Stimulated activated naive CD8-positive, alpha-beta T cell treated with anti-CD3 and anti-CD28 coated beads, Interleukin-15, amount 100 ng/mL, for 72 hours (primary cell): ENCODE measurements at regions not wholly inside any gene's neighbourhood (a gene's known extent, or its start where the extent isn't known, plus 50 kb on each side); places are given as distances from the start of the nearest gene placed in this dataset.
"Not testable (repeated sequence)": the region's sequence is repeated elsewhere in the genome, so short reads cannot be mapped to it uniquely, and the experiment has no call there.

ENCODE experiments used
- ATAC-seq: fragments of 150-1000 bp; cut with Tn5 transposase; 2 replicates; pipeline ENCODE4 v1.10.0; 2021; ENCODE audit warnings: mild to moderate bottlenecking, moderate library complexity
- DNase-seq, 2 donors: peaks; one replicate each; pipeline ENCODE4 v3.0.0; 2021 to 2022
- H3K27ac Mint-ChIP-seq, 2 donors: one replicate each; pipeline ENCODE4 v1.8.0; 2022; ENCODE audit warnings: mild to moderate bottlenecking in 2 of 2, mixed read lengths in 2 of 2, moderate library complexity in 2 of 2
- H3K27me3 Mint-ChIP-seq: one replicate; pipeline ENCODE4 v1.8.0; 2022; ENCODE audit warnings: mixed read lengths
- H3K4me1 Mint-ChIP-seq: one replicate; pipeline ENCODE4 v1.8.0; 2022; ENCODE audit warnings: mild to moderate bottlenecking, mixed read lengths
- H3K4me3 Mint-ChIP-seq, 2 donors: one replicate each; pipeline ENCODE4 v1.8.0; 2022; ENCODE audit warnings: mild to moderate bottlenecking in 2 of 2, mixed read lengths in 2 of 2, moderate library complexity in 1 of 2
- H3K9me3 Mint-ChIP-seq, 2 donors: one replicate each; pipeline ENCODE4 v1.8.0; 2022; ENCODE audit warnings: mixed read lengths in 2 of 2

GRCh38 chr12:16789204-16789790, 183.3 kb upstream of the LMO3 start:
- Mint-ChIP-seq H3K27ac (no peak overlapping the region), H3K9me3 (peaks cover 13 to 16% of the 10 kb centered on the region in 2 donors), H3K4me1 (no peaks in the 10 kb centered on the region), H3K27me3 (no peaks in the 10 kb centered on the region), H3K4me3 (no peak overlapping the region)
- DNase-seq (no peak), ATAC-seq (no peak)

GRCh38 chr12:16788506-16789203, 182.7 kb upstream of the LMO3 start:
- ATAC-seq (no peak), DNase-seq (no peak)
- H3K27ac Mint-ChIP-seq = no peak overlapping the region

GRCh38 chr12:16785953-16786352, 180.0 kb upstream of the LMO3 start:
- Mint-ChIP-seq H3K9me3 (no peaks in the 10 kb centered on the region), H3K27me3 (no peaks in the 10 kb centered on the region), H3K4me3 (no peak overlapping the region), H3K4me1 (no peaks in the 10 kb centered on the region), H3K27ac (no peak overlapping the region)
- DNase-seq (no peak), ATAC-seq (no peak)

More at GRCh38 chr12:16788506-16789203, 182.7 kb upstream of the LMO3 start:
- Mint-ChIP-seq H3K9me3 (peaks cover 10 to 11% of the 10 kb centered on the region in 2 donors), H3K4me3 (no peak overlapping the region), H3K27me3 (no peaks in the 10 kb centered on the region), H3K4me1 (no peaks in the 10 kb centered on the region)

GRCh38 chr12:16785524-16785923, 179.6 kb upstream of the LMO3 start:
- ATAC-seq = no peak
- no peaks in the 10 kb centered on the region for H3K27me3 Mint-ChIP-seq
- no peak for DNase-seq
- H3K4me1 Mint-ChIP-seq = no peaks in the 10 kb centered on the region
- H3K27ac Mint-ChIP-seq = no peak overlapping the region
- H3K4me3 Mint-ChIP-seq = no peak overlapping the region
- peaks cover 0 to under 1% of the 10 kb centered on the region in 2 donors for H3K9me3 Mint-ChIP-seq

- H3K27me3 Mint-ChIP-seq, ATAC-seq, H3K4me3 Mint-ChIP-seq, H3K4me1 Mint-ChIP-seq, DNase-seq, H3K27ac Mint-ChIP-seq: not testable (repeated sequence)
- H3K9me3 Mint-ChIP-seq = peaks cover 14 to 36% of the 10 kb centered on the region in 2 donors
Measured at GRCh38 chr12:16769129-16769528, 163.2 kb upstream of the LMO3 start.

- no peak overlapping the region for H3K27ac Mint-ChIP-seq
- no peak overlapping the region for H3K4me3 Mint-ChIP-seq
- DNase-seq = no peak
- no peaks in the 10 kb centered on the region for H3K27me3 Mint-ChIP-seq
- peaks cover 14 to 28% of the 10 kb centered on the region in 2 donors for H3K9me3 Mint-ChIP-seq
- H3K4me1 Mint-ChIP-seq = no peaks in the 10 kb centered on the region
- no peak for ATAC-seq
Measured at GRCh38 chr12:16766736-16767135, 160.8 kb upstream of the LMO3 start.

- no peaks in the 10 kb centered on the region for H3K4me1 Mint-ChIP-seq
- H3K4me3 Mint-ChIP-seq = no peak overlapping the region
- no peak for DNase-seq
- H3K27me3 Mint-ChIP-seq = no peaks in the 10 kb centered on the region
- H3K27ac Mint-ChIP-seq = no peak overlapping the region
- H3K9me3 Mint-ChIP-seq = peaks cover 3 to 8% of the 10 kb centered on the region in 2 donors
- no peak for ATAC-seq
Measured at GRCh38 chr12:16763901-16764300, 157.9 kb upstream of the LMO3 start.

GRCh38 chr12:16756833-16757555, 151.0 kb upstream of the LMO3 start:
- Mint-ChIP-seq H3K4me3 (no peak overlapping the region), H3K27me3 (no peaks in the 10 kb centered on the region), H3K4me1 (no peaks in the 10 kb centered on the region), H3K27ac (no peak overlapping the region), H3K9me3 (no peaks in the 10 kb centered on the region)
- DNase-seq (no peak), ATAC-seq (no peak)

GRCh38 chr12:16730772-16731171, 124.8 kb upstream of the LMO3 start:
- H3K27ac Mint-ChIP-seq = no peak overlapping the region
- no peaks in the 10 kb centered on the region for H3K4me1 Mint-ChIP-seq
- H3K4me3 Mint-ChIP-seq = no peak overlapping the region
- H3K27me3 Mint-ChIP-seq = no peaks in the 10 kb centered on the region
- ATAC-seq (no peak), DNase-seq (no peak)
- peaks cover 5 to 6% of the 10 kb centered on the region in 2 donors for H3K9me3 Mint-ChIP-seq

- no peaks in the 10 kb centered on the region for H3K27me3 Mint-ChIP-seq
- no peaks in the 10 kb centered on the region for H3K4me1 Mint-ChIP-seq
- ATAC-seq (no peak), DNase-seq (no peak)
- no peak overlapping the region for H3K27ac Mint-ChIP-seq
- H3K4me3 Mint-ChIP-seq = no peak overlapping the region
- H3K9me3 Mint-ChIP-seq = peaks cover 0 to 5% of the 10 kb centered on the region in 2 donors
Measured at GRCh38 chr12:16726879-16727278, 120.9 kb upstream of the LMO3 start.

- no peak for DNase-seq
- Mint-ChIP-seq H3K4me1 (no peaks in the 10 kb centered on the region), H3K4me3 (no peak overlapping the region), H3K27me3 (no peaks in the 10 kb centered on the region), H3K9me3 (peaks cover 0 to 3% of the 10 kb centered on the region in 2 donors), H3K27ac (no peak overlapping the region)
- ATAC-seq = no peak
Measured at GRCh38 chr12:16719713-16720416, 113.9 kb upstream of the LMO3 start.

- Mint-ChIP-seq H3K27me3 (no peaks in the 10 kb centered on the region), H3K4me3 (no peak overlapping the region), H3K27ac (no peak overlapping the region), H3K9me3 (peaks cover 0 to 3% of the 10 kb centered on the region in 2 donors), H3K4me1 (no peaks in the 10 kb centered on the region)
- DNase-seq (no peak), ATAC-seq (no peak)
Measured at GRCh38 chr12:16716928-16717327, 111.0 kb upstream of the LMO3 start.

- no peak overlapping the region for H3K27ac Mint-ChIP-seq
- H3K4me1 Mint-ChIP-seq = no peaks in the 10 kb centered on the region
- no peak for ATAC-seq
- H3K27me3 Mint-ChIP-seq = no peaks in the 10 kb centered on the region
- no peak for DNase-seq
- peaks cover 5 to 9% of the 10 kb centered on the region in 2 donors for H3K9me3 Mint-ChIP-seq
- H3K4me3 Mint-ChIP-seq = no peak overlapping the region
Measured at GRCh38 chr12:16692099-16692498, 86.1 kb upstream of the LMO3 start.

GRCh38 chr12:16691624-16692023, 85.7 kb upstream of the LMO3 start:
- ATAC-seq = no peak
- DNase-seq = no peak
- Mint-ChIP-seq H3K4me1 (no peaks in the 10 kb centered on the region), H3K9me3 (peaks cover 5 to 9% of the 10 kb centered on the region in 2 donors), H3K27ac (no peak overlapping the region), H3K27me3 (no peaks in the 10 kb centered on the region), H3K4me3 (no peak overlapping the region)

- Mint-ChIP-seq H3K9me3 (peaks cover 0 to 10% of the 10 kb centered on the region in 2 donors), H3K4me3 (no peak overlapping the region), H3K4me1 (no peaks in the 10 kb centered on the region), H3K27me3 (no peaks in the 10 kb centered on the region), H3K27ac (no peak overlapping the region)
- DNase-seq (no peak), ATAC-seq (no peak)
Measured at GRCh38 chr12:16688200-16688599, 82.2 kb upstream of the LMO3 start.

GRCh38 chr12:16685107-16685506, 79.1 kb upstream of the LMO3 start:
- Mint-ChIP-seq H3K9me3 (peaks cover 0 to 17% of the 10 kb centered on the region in 2 donors), H3K27ac (no peak overlapping the region), H3K4me1 (no peaks in the 10 kb centered on the region), H3K27me3 (no peaks in the 10 kb centered on the region), H3K4me3 (no peak overlapping the region)
- ATAC-seq = no peak
- DNase-seq = no peak
